Astrocyte (in vitro differentiated cells and primary cell): ENCODE measurements at regions not wholly inside any gene's neighbourhood (a gene's known extent, or its start where the extent isn't known, plus 50 kb on each side); places are given as distances from the start of the nearest gene placed in this dataset.

ENCODE experiments used
- DNase-seq: peaks from one replicate; pipeline ENCODE4 v3.0.0-alpha.2; 2010; ENCODE audit warnings: low read depth
- FAIRE-seq: peaks from 2 replicates; lab custom pipeline; 2011; peaks lifted over from hg19 to GRCh38; lab: Jason Lieb, UNC
- H2AFZ ChIP-seq: 2 replicates; pipeline ENCODE4 v1.6.0; 2012; ENCODE audit warnings: low read depth, low read length, inconsistent platforms
- H3K27ac ChIP-seq: 2 replicates; pipeline ENCODE4 v1.5.1; 2011; ENCODE audit warnings: low read depth, low read length, inconsistent platforms
- H3K27me3 ChIP-seq: 2 replicates; pipeline ENCODE4 v1.6.0; 2011; ENCODE audit warnings: low read length, inconsistent platforms; ENCODE audit not compliant: insufficient read depth
- H3K36me3 ChIP-seq: 2 replicates; pipeline ENCODE4 v1.5.1; 2011; ENCODE audit warnings: low read length, inconsistent platforms; ENCODE audit not compliant: insufficient read depth
- H3K4me1 ChIP-seq: 2 replicates; pipeline ENCODE4 v1.5.1; 2011; ENCODE audit warnings: low read length, inconsistent platforms; ENCODE audit not compliant: insufficient read depth
- H3K4me2 ChIP-seq: 2 replicates; pipeline ENCODE4 v1.6.0; 2012; ENCODE audit warnings: low read length, inconsistent platforms
- H3K4me3 ChIP-seq: 2 replicates; pipeline ENCODE4 v1.5.1; 2011; ENCODE audit warnings: low read depth, mild to moderate bottlenecking, low read length, inconsistent platforms; ENCODE audit not compliant: insufficient read depth
- H3K79me2 ChIP-seq: 2 replicates; pipeline ENCODE4 v1.6.0; 2012; ENCODE audit warnings: mild to moderate bottlenecking, low read length, inconsistent platforms; ENCODE audit not compliant: insufficient read depth
- H3K9ac ChIP-seq: 2 replicates; pipeline ENCODE4 v1.6.0; 2012; ENCODE audit warnings: mild to moderate bottlenecking, low read length, inconsistent platforms
- H3K9me3 ChIP-seq: 2 replicates; pipeline ENCODE4 v1.5.1; 2012; ENCODE audit warnings: low read depth, mild to moderate bottlenecking, low read length, inconsistent platforms; ENCODE audit not compliant: insufficient read depth
- H4K20me1 ChIP-seq: 2 replicates; pipeline ENCODE4 v1.6.0; 2012; ENCODE audit warnings: low read length, inconsistent platforms; ENCODE audit not compliant: insufficient read depth
- H3K27ac Mint-ChIP-seq: one replicate; pipeline ENCODE4 v1.8.0; 2021; ENCODE audit warnings: mild to moderate bottlenecking, mixed read lengths; ENCODE audit not compliant: unreplicated experiment
- H3K27me3 Mint-ChIP-seq: one replicate; pipeline ENCODE4 v1.8.0; 2021; ENCODE audit warnings: low read depth, mixed read lengths; ENCODE audit not compliant: unreplicated experiment
- H3K36me3 Mint-ChIP-seq: one replicate; pipeline ENCODE4 v1.8.0; 2021; ENCODE audit warnings: low read depth, mixed read lengths; ENCODE audit not compliant: unreplicated experiment
- H3K4me1 Mint-ChIP-seq: one replicate; pipeline ENCODE4 v1.8.0; 2021; ENCODE audit warnings: low read depth, mixed read lengths; ENCODE audit not compliant: unreplicated experiment
- H3K4me3 Mint-ChIP-seq: one replicate; pipeline ENCODE4 v1.8.0; 2021; ENCODE audit warnings: mild to moderate bottlenecking, moderate library complexity, mixed read lengths; ENCODE audit not compliant: unreplicated experiment
- H3K9me3 Mint-ChIP-seq: one replicate; pipeline ENCODE4 v1.8.0; 2021; ENCODE audit warnings: mild to moderate bottlenecking, mixed read lengths; ENCODE audit not compliant: unreplicated experiment
- CTCF ChIP-seq: IDR thresholded peaks from 2 replicates; pipeline ENCODE4 v1.5.1; 2011; ENCODE audit warnings: low read depth, mild to moderate bottlenecking, inconsistent platforms, low read length, moderate library complexity; ENCODE audit not compliant: insufficient read depth
- EZH2 ChIP-seq: IDR thresholded peaks from 2 replicates; pipeline ENCODE4 v1.6.1; 2012; ENCODE audit warnings: mild to moderate bottlenecking, low read length, inconsistent platforms; ENCODE audit not compliant: insufficient read depth

- H3K4me1 ChIP-seq: peaks cover 5% of the 10 kb centered on the region
- H3K36me3 ChIP-seq: no peaks in the 10 kb centered on the region
- Mint-ChIP-seq H3K27me3 (peaks cover 43% of the 10 kb centered on the region), H3K27ac (no peak overlapping the region), H3K4me1 (no peaks in the 10 kb centered on the region), H3K9me3 (peaks cover 2% of the 10 kb centered on the region), H3K4me3 (no peak overlapping the region), H3K36me3 (no peaks in the 10 kb centered on the region)
- no peaks in the 10 kb centered on the region for H4K20me1 ChIP-seq
- no peak overlapping the region for H3K4me2 ChIP-seq
- no peak overlapping the region for H3K4me3 ChIP-seq
- H3K79me2 ChIP-seq: no peaks in the 10 kb centered on the region
- TF ChIP-seq EZH2: no peak
- no peak for TF ChIP-seq CTCF
- FAIRE-seq: no peak
- H3K9ac ChIP-seq: no peak overlapping the region
- H3K27me3 ChIP-seq: no peaks in the 10 kb centered on the region
- H2AFZ ChIP-seq: no peak overlapping the region
- DNase-seq: no peak
- no peak overlapping the region for H3K27ac ChIP-seq
- no peaks in the 10 kb centered on the region for H3K9me3 ChIP-seq
These were observed 69.3 kb upstream of the HPCAL1 start for GRCh38 chr2:10233131-10234012.

DNA sequence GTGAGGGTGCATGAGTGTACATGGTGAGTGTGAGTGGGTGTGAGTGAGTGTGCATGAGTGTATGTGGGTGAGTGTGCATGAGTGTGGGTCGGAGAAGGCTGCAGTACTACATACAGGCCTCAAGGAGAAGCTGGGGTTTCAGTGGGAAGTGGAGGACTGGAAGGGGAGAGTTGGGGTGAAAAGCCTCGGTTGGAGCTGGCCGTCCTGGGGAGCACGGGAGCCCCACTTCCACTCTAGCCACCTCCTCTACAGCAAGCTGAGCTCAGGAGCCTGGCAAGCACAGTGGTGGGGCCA is 68.7 kb upstream of the HPCAL1 start:
- Histone ChIP-seq H3K4me3 (no peak overlapping the region), H3K9ac (no peak overlapping the region), H3K4me1 (peaks cover 5% of the 10 kb centered on the region), H3K27ac (no peak overlapping the region), H3K4me2 (no peak overlapping the region), H3K9me3 (no peaks in the 10 kb centered on the region), H3K36me3 (no peaks in the 10 kb centered on the region), H3K79me2 (no peaks in the 10 kb centered on the region), H2AFZ (no peak overlapping the region), H4K20me1 (no peaks in the 10 kb centered on the region), H3K27me3 (no peaks in the 10 kb centered on the region)
- Mint-ChIP-seq H3K36me3 (no peaks in the 10 kb centered on the region), H3K4me1 (no peaks in the 10 kb centered on the region), H3K27ac (no peak overlapping the region), H3K27me3 (peaks cover 37% of the 10 kb centered on the region), H3K9me3 (peaks cover 2% of the 10 kb centered on the region), H3K4me3 (no peak overlapping the region)
- DNase-seq (no peak), FAIRE-seq (no peak)
- TF ChIP-seq CTCF (no peak), EZH2 (no peak)

DNA sequence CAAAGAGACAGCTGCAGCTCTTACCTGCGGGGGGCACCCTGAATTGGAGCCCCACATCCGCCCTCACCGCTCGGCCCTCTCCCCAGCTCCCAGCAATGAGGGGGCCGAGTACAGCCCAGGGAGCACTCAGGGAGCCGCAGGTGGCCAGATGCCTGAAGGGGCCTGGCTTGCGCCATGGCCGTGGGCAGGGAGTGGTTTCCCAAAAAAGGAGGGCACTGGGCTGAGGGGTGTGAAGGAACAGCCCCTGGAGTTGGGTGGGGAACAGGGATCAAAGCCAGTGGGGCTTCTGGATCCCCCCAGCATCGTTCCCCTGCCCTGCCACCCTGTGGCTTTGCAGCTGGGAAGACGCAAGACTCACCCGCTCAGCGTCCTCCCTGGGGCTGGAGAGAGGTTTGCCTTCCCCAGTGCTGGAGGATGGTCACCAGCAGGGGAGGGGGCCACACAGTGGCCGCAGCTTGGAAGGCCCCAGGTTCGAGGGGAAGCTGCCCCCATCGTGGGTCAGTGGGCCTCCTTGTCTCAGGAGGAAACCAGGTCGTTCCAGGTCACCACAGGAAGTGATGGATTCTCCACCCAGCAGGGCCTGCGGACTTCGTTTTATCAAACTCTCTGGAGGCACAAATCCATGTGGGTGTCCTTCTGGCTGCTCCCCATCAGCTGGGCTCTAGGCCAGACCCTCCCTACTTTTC is 68.2 kb upstream of the HPCAL1 start:
- Mint-ChIP-seq H3K4me3 (no peak overlapping the region), H3K36me3 (no peaks in the 10 kb centered on the region), H3K27me3 (peaks cover 35% of the 10 kb centered on the region)

More for the DNA sequence above, 68.2 kb upstream of the HPCAL1 start:
- H3K9me3 ChIP-seq: no peaks in the 10 kb centered on the region
- no peak overlapping the region for H3K27ac Mint-ChIP-seq
- H3K27me3 ChIP-seq: no peaks in the 10 kb centered on the region
- no peaks in the 10 kb centered on the region for H3K36me3 ChIP-seq
- DNase-seq (no peak), FAIRE-seq (no peak)
- no peak overlapping the region for H3K4me2 ChIP-seq
- no peak overlapping the region for H3K27ac ChIP-seq
- no peaks in the 10 kb centered on the region for H3K79me2 ChIP-seq
- no peak for TF ChIP-seq CTCF
- no peak for TF ChIP-seq EZH2
- H2AFZ ChIP-seq: no peak overlapping the region
- H4K20me1 ChIP-seq: no peaks in the 10 kb centered on the region
- H3K4me3 ChIP-seq: no peak overlapping the region
- no peaks in the 10 kb centered on the region for H3K4me1 Mint-ChIP-seq
- peaks cover 2% of the 10 kb centered on the region for H3K9me3 Mint-ChIP-seq
- peaks cover 5% of the 10 kb centered on the region for H3K4me1 ChIP-seq
- no peak overlapping the region for H3K9ac ChIP-seq
